Occipital lobe (tissue), 1 donor: ENCODE measurements at regions not wholly inside any gene's neighbourhood (a gene's known extent, or its start where the extent isn't known, plus 50 kb on each side); places are given as distances from the start of the nearest gene placed in this dataset.
"Not testable (repeated sequence)": the region's sequence is repeated elsewhere in the genome, so short reads cannot be mapped to it uniquely, and the experiment has no call there.

Source experiments
- DNase-seq: peaks from one replicate; lab custom pipeline; 2025; lab: John Stamatoyannopoulos, UW

- no peak for DNase-seq
Observed at GRCh38 chr13:54394085-54394700, 1365.6 kb downstream of the OLFM4 start.

GRCh38 chr13:54394908-54395307 is 1366.3 kb downstream of the OLFM4 start:
- DNase-seq = no peak

GRCh38 chr13:54402495-54402894 is 1373.9 kb downstream of the OLFM4 start:
- DNase-seq = no peak

GRCh38 chr13:54415753-54416366 is 1387.2 kb downstream of the OLFM4 start:
- no peak for DNase-seq

GRCh38 chr13:54422946-54423345 is 1394.3 kb downstream of the OLFM4 start:
- not testable (repeated sequence) for DNase-seq

- DNase-seq = no peak
Observed at GRCh38 chr13:54424344-54424743, 1395.7 kb downstream of the OLFM4 start.

GRCh38 chr13:54433493-54434206 is 1405.0 kb downstream of the OLFM4 start:
- no peak for DNase-seq

GRCh38 chr13:54440853-54441400 is 1412.3 kb downstream of the OLFM4 start:
- not testable (repeated sequence) for DNase-seq

- DNase-seq = no peak
Observed at GRCh38 chr13:54445453-54445852, 1416.8 kb downstream of the OLFM4 start.

- DNase-seq = no peak
Observed at GRCh38 chr13:54445865-54446264, 1417.3 kb downstream of the OLFM4 start.

- no peak for DNase-seq
Observed at GRCh38 chr13:54449922-54450321, 1421.3 kb downstream of the OLFM4 start.

- DNase-seq = no peak
Observed at GRCh38 chr13:54484166-54484565, 1455.6 kb downstream of the OLFM4 start.

- DNase-seq = no peak
Observed at GRCh38 chr13:54486421-54487166, 1458.0 kb downstream of the OLFM4 start.

GRCh38 chr13:54489359-54489758 is 1460.7 kb downstream of the OLFM4 start:
- no peak for DNase-seq

GRCh38 chr13:54492995-54493394 is 1464.4 kb downstream of the OLFM4 start:
- no peak for DNase-seq

- DNase-seq = no peak
Observed at GRCh38 chr13:54511366-54511765, 1482.8 kb downstream of the OLFM4 start.

GRCh38 chr13:54513254-54513653 is 1484.6 kb downstream of the OLFM4 start:
- DNase-seq = no peak

- DNase-seq = no peak
Observed at GRCh38 chr13:54536112-54536511, 1507.5 kb downstream of the OLFM4 start.

GRCh38 chr13:54563286-54563685 is 1534.7 kb downstream of the OLFM4 start:
- no peak for DNase-seq

- not testable (repeated sequence) for DNase-seq
Observed at GRCh38 chr13:54572037-54572436, 1543.4 kb downstream of the OLFM4 start.

- DNase-seq = no peak
Observed at GRCh38 chr13:54573186-54573585, 1544.6 kb downstream of the OLFM4 start.

- DNase-seq = no peak
Observed at GRCh38 chr13:54574791-54575190, 1546.2 kb downstream of the OLFM4 start.
